ENCODE measurements at regions not wholly inside any gene's neighbourhood (a gene's known extent, or its start where the extent isn't known, plus 50 kb on each side); places are given as distances from the start of the nearest gene placed in this dataset.

GRCh38 chr2:7458066-7458465 is 540.9 kb downstream of the RNF144A start:
- no peaks in the 10 kb centered on the region for H3K27me3 Mint-ChIP-seq
- no peak overlapping the region for H3K4me3 Mint-ChIP-seq
- no peak overlapping the region for H3K27ac Mint-ChIP-seq
- no peak for ATAC-seq
- intact Hi-C loops (cut with micrococcal nuclease), result no loop called here
- DNase-seq, result no peak
- TF ChIP-seq CTCF (IDR thresholded peaks at IDR 0.05), result no peak
- peaks cover 44% of the 10 kb centered on the region for H3K36me3 Mint-ChIP-seq (ENCODE audit: low read depth)
- peaks cover 41% of the 10 kb centered on the region for H3K4me1 Mint-ChIP-seq (ENCODE audit: low read depth)
- CTCF ChIA-PET, result interaction anchor here (1.3 to 1.6 kb wide), 2 partner anchors 15 to 16 kb away, joined by 4 read pairs; no protein-coding TSS in a partner anchor
- POLR2A ChIA-PET, result interaction anchor here (2.4 kb wide), 1 partner anchor 10 kb away, joined by 9 read pairs; no protein-coding TSS in a partner anchor
- peaks cover 19% of the 10 kb centered on the region for H3K9me3 Mint-ChIP-seq

DNA sequence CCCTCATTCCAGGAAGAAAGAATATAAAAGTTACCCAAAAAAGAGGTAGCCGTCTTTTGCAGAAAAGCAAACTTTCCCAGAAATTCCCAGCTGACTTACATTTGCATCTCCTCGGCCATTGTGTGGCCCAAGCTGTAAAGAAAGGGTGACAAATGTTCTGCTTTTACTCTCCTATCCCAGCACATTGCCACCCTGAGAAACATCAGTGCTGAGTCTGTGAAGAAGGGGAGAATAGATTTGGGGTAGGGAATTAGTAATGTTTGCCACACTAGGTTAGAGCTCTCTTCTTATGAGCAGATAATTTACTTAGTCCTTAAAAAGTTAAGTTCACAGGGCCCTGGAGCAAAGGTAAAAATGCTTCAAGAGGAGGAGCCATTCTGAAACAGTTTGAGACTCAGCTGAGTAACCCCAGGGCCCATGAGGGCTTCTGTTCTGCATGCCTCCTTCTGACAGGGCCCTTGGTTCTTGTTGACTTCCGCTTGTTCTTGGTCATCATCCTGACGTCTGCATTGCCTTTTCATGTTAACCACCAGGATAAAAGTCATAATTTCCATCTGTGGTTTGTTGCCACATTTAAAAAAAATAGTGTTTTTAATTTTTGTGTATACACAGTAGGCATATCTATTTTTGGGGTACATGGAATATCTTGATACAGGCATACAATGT is 550.7 kb downstream of the RNF144A start:
- DNase-seq (peak; percentile 83), ATAC-seq (peak; percentile 96)
- ChIA-PET POLR2A (interaction anchor here (0.6 to 2.5 kb wide), 9 partner anchors 11 to 1076 kb away, joined by 3 to 23 read pairs (median 4); no protein-coding TSS in a partner anchor), CTCF (interaction anchor here (0.9 to 1.9 kb wide), 6 partner anchors 9 to 1090 kb away, joined by 3 to 8 read pairs (median 4); no protein-coding TSS in a partner anchor)
- Mint-ChIP-seq H3K36me3 (ENCODE audit: low read depth) (peaks cover 42% of the 10 kb centered on the region), H3K27ac (peak overlapping the region; percentile 98), H3K27me3 (no peaks in the 10 kb centered on the region), H3K4me3 (peak overlapping the region; percentile 45), H3K4me1 (ENCODE audit: low read depth) (peaks cover 58% of the 10 kb centered on the region), H3K9me3 (peaks cover 22% of the 10 kb centered on the region)
- no peak for TF ChIP-seq CTCF (IDR thresholded peaks at IDR 0.05)
- intact Hi-C loops (cut with micrococcal nuclease), result loop anchor here (2.0 to 5.0 kb wide), 2 partner anchors 17 to 41 kb away; no protein-coding TSS in a partner anchor

DNA sequence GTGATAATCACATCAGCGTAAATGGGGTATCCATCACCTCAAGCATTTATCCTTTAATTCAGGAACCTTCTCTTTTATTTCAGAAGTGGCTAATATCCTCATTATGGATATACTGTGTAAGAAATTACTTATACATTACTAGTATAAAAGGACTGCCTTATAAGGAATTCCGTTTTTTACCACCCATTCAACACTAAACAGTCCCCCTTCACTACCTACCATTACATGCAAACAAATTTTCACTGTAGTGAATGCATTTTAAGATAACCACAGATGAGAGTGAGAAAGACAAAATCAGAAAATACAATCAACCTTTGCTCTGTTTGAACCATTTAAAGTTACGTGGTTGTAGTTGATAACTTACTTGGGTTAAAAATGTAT is 551.2 kb downstream of the RNF144A start:
- Mint-ChIP-seq H3K36me3 (ENCODE audit: low read depth) (peaks cover 38% of the 10 kb centered on the region), H3K27me3 (no peaks in the 10 kb centered on the region), H3K4me3 (no peak overlapping the region), H3K9me3 (peaks cover 18% of the 10 kb centered on the region), H3K27ac (peak overlapping the region; percentile 98), H3K4me1 (ENCODE audit: low read depth) (peaks cover 62% of the 10 kb centered on the region)
- peak; percentile 48 for ATAC-seq
- TF ChIP-seq CTCF (IDR thresholded peaks at IDR 0.05), result no peak
- intact Hi-C loops (cut with micrococcal nuclease), result loop anchor here (2.0 to 5.0 kb wide), 2 partner anchors 18 to 41 kb away; no protein-coding TSS in a partner anchor
- POLR2A ChIA-PET, result interaction anchor here (1.0 to 1.5 kb wide), 6 partner anchors 11 to 53 kb away, joined by 3 to 9 read pairs (median 3); no protein-coding TSS in a partner anchor
- no peak for DNase-seq
- CTCF ChIA-PET, result interaction anchor here (0.9 to 1.9 kb wide), 6 partner anchors 9 to 1089 kb away, joined by 3 to 8 read pairs (median 4); no protein-coding TSS in a partner anchor

DNA sequence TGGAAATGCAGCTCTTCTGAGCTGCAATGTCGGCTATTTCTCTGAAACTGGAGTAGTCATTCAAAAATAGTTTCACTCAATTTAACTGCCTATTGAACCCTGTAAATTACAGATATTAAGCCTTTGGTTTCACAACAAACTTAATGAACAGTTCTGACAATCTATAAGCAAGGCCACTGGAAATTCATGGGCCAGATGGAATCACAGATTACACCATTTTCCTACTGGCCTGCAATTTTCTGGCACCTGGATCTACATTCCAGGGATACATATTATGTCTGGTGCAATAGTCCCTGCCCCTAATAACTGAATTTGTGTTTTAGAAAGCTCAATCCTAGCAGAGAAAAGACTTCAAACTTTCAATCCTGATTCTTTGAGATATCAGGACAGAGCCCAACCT is 551.7 kb downstream of the RNF144A start:
- DNase-seq, result no peak
- no peak overlapping the region for H3K4me3 Mint-ChIP-seq
- H3K4me1 Mint-ChIP-seq (ENCODE audit: low read depth), result peaks cover 62% of the 10 kb centered on the region
- ChIA-PET POLR2A (interaction anchor here (1.0 to 1.3 kb wide), 3 partner anchors 18 to 38 kb away, joined by 3 to 5 read pairs (median 4); no protein-coding TSS in a partner anchor), CTCF (interaction anchor here (1.2 to 1.9 kb wide), 3 partner anchors 18 to 202 kb away, joined by 4 to 8 read pairs (median 4); no protein-coding TSS in a partner anchor)
- H3K27me3 Mint-ChIP-seq, result no peaks in the 10 kb centered on the region
- H3K9me3 Mint-ChIP-seq, result peaks cover 16% of the 10 kb centered on the region
- peaks cover 35% of the 10 kb centered on the region for H3K36me3 Mint-ChIP-seq (ENCODE audit: low read depth)
- intact Hi-C loops (cut with micrococcal nuclease), result loop anchor here (2.0 to 5.0 kb wide), 2 partner anchors 18 to 42 kb away; no protein-coding TSS in a partner anchor
- ATAC-seq, result no peak
- peak overlapping the region; percentile 98 for H3K27ac Mint-ChIP-seq
- TF ChIP-seq CTCF (IDR thresholded peaks at IDR 0.05), result no peak
